Prostate gland (tissue), 2 donors: ENCODE measurements at regions not wholly inside any gene's neighbourhood (a gene's known extent, or its start where the extent isn't known, plus 50 kb on each side); places are given as distances from the start of the nearest gene placed in this dataset.

Source experiments
- DNase-seq: peaks from one replicate; pipeline ENCODE4 v3.0.0-alpha.2; 2019; ENCODE audit warnings: low spot score
- H3K27ac ChIP-seq, 2 donors: fragments of 200-600 bp; sonication (generic); 2 replicates each; pipeline ENCODE4 v1.5.1; 2017 to 2019
- H3K27me3 ChIP-seq: fragments of 200-600 bp; sonication (generic); replicated peaks from 2 replicates; pipeline ENCODE4 v1.5.1; 2019; ENCODE audit not compliant: insufficient read depth
- H3K36me3 ChIP-seq, 2 donors: fragments of 200-600 bp; sonication (generic); 1 replicate in 1 of 2; 2 replicates in 1 of 2; pipeline versions ENCODE4 v1.5.1 to v1.8.1; 2017 to 2019
- H3K4me1 ChIP-seq: fragments of 200-600 bp; sonication (generic); replicated peaks from 2 replicates; pipeline ENCODE4 v1.5.1; 2019
- H3K4me3 ChIP-seq, 2 donors: fragments of 200-600 bp; sonication (generic); 2 replicates each; pipeline ENCODE4 v1.5.1; 2017 to 2019
- H3K9me3 ChIP-seq: fragments of 200-600 bp; sonication (generic); 2 replicates; pipeline ENCODE4 v1.5.1; 2017
- POLR2A ChIP-seq: fragments of 450-650 bp; IDR thresholded peaks from one replicate; pipeline ENCODE4 v1.6.1; 2016; ENCODE audit warnings: antibody characterized with exemption, mild to moderate bottlenecking
- POLR2AphosphoS5 ChIP-seq: sonication (generic); formaldehyde crosslinking; IDR thresholded peaks from one replicate; pipeline ENCODE4 v1.6.1; 2017; ENCODE audit warnings: antibody characterized with exemption
- WGBS: methylation state at CpG from one replicate; pipeline ENCODE4 v1.1.5; 2018; 5-methylcytosine and 5-hydroxymethylcytosine counted together
- intact Hi-C: fragments of 100-400 bp; cut with DNase I; formaldehyde crosslinking; loops from one replicate; pipeline ENCODE4 v1.14.2; 2022
- TF ChIP-seq, protein P1 (sequence below), 4 experiments: fragments of 200-600 bp in 2 of 4; fragments of 450-650 bp in 2 of 4; sonication (generic) in 2 of 4; IDR thresholded peaks; 1 replicate in 3 of 4; 2 replicates in 1 of 4; pipeline ENCODE4 v1.5.1; 2016 to 2019; ENCODE audit warnings: antibody characterized with exemption in 4 of 4, mild to moderate bottlenecking in 2 of 4, moderate library complexity in 2 of 4

DNA sequence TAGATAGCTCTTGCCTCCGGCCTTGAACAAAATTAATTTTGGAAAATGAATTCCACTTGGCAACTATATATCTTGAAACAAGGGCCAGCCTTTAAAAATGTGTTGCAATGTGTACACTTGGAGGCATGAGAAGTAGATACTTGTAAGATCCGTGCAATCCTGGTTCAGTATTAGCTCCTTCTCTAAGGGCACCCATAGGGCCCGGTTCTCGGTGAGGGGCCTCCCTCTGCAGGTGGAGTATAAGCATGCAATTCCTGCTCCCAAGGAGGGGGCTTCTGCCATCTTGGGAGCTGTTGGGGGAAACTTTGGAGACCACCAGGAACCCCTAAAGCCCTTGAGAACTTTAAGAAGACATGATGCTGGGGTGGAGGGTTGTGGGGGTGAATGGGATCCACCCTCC, 388.7 kb upstream of the RGMA start:
- 65% methylated on average over 4 of the region's 4 CpGs for WGBS
- Histone ChIP-seq H3K27ac (no peak overlapping the region), H3K9me3 (no peaks in the 10 kb centered on the region), H3K36me3 (no peaks in the 10 kb centered on the region), H3K4me3 (no peak overlapping the region), H3K4me1 (no peaks in the 10 kb centered on the region), H3K27me3 (no peaks in the 10 kb centered on the region)
- DNase-seq = no peak
- no peak for TF ChIP-seq POLR2A
- TF ChIP-seq POLR2AphosphoS5 = no peak
- TF ChIP-seq, protein P1, sequence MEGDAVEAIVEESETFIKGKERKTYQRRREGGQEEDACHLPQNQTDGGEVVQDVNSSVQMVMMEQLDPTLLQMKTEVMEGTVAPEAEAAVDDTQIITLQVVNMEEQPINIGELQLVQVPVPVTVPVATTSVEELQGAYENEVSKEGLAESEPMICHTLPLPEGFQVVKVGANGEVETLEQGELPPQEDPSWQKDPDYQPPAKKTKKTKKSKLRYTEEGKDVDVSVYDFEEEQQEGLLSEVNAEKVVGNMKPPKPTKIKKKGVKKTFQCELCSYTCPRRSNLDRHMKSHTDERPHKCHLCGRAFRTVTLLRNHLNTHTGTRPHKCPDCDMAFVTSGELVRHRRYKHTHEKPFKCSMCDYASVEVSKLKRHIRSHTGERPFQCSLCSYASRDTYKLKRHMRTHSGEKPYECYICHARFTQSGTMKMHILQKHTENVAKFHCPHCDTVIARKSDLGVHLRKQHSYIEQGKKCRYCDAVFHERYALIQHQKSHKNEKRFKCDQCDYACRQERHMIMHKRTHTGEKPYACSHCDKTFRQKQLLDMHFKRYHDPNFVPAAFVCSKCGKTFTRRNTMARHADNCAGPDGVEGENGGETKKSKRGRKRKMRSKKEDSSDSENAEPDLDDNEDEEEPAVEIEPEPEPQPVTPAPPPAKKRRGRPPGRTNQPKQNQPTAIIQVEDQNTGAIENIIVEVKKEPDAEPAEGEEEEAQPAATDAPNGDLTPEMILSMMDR (IDR thresholded peaks at IDR 0.05) = no peak
- intact Hi-C loops = no loop called here

DNA sequence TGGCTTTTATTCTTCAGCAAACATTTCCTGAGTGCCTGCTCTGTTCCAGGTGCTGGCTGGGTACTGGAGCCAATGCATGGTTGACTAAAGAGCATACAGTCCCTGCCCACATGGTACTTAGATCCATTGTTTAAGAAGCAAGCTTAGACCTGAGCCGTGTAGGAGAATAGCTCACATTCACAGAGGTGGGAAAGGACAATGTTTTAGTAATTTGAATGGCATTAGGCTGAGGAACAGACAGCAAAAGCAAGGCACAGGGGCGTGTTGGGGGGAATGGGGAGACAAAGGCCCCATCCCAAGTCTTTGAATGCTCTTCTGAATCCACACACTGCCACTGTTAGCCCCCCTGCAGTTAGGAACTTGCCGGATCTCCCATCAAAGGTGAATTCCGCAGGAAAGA, 388.2 kb upstream of the RGMA start:
- no peaks in the 10 kb centered on the region for H3K9me3 ChIP-seq

DNA sequence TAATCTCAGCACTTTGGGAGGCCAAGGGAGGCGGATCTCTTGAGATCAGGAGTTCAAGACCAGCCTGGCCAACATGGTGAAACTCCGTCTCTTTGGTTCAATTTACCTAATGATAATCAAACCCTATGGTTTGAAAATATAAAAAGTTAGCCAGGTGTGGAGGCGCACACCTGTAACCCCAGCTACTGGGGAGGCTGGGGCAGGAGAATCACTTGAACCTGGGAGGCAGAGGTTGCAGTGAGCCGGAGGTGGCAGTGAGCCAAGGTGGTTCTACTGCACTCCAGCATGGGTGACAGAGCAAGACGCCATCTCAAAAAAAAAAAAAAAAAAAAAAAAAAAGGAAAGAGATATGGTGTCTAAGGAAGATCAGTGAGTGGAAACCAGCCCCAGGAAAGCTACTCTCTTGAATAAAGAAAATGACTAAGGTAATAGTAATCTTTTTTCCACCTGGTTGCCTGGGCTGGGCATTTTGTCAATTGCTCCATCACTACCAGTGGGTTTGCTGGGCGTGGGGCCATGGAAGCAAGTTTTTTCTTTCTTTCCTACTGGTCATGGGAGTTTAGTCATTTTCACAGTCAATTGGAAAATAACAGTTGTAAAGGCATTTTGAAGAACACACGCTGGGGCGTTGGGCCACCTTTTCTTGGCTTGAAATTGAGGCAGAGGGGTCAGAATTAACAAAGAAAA, 387.6 kb upstream of the RGMA start:
- Histone ChIP-seq H3K27me3 (no peaks in the 10 kb centered on the region), H3K36me3 (no peaks in the 10 kb centered on the region), H3K27ac (no peak overlapping the region), H3K4me3 (no peak overlapping the region), H3K9me3 (no peaks in the 10 kb centered on the region), H3K4me1 (no peaks in the 10 kb centered on the region)
- 62% methylated on average over 8 of the region's 8 CpGs for WGBS
- no peak for DNase-seq
- intact Hi-C loops = no loop called here
- TF ChIP-seq, protein P1 (IDR thresholded peaks at IDR 0.05) = no peak
- TF ChIP-seq POLR2A = no peak
- no peak for TF ChIP-seq POLR2AphosphoS5

More for the DNA sequence above, 388.2 kb upstream of the RGMA start:
- no peaks in the 10 kb centered on the region for H3K36me3 ChIP-seq
- WGBS = 46% methylated on average over 4 of the region's 4 CpGs
- no peak overlapping the region for H3K4me3 ChIP-seq
- H3K4me1 ChIP-seq = no peaks in the 10 kb centered on the region
- TF ChIP-seq POLR2A (no peak), POLR2AphosphoS5 (no peak)
- TF ChIP-seq, protein P1 (IDR thresholded peaks at IDR 0.05) = no peak
- H3K27ac ChIP-seq = no peak overlapping the region
- DNase-seq = no peak
- H3K27me3 ChIP-seq = no peaks in the 10 kb centered on the region
- intact Hi-C loops = no loop called here

DNA sequence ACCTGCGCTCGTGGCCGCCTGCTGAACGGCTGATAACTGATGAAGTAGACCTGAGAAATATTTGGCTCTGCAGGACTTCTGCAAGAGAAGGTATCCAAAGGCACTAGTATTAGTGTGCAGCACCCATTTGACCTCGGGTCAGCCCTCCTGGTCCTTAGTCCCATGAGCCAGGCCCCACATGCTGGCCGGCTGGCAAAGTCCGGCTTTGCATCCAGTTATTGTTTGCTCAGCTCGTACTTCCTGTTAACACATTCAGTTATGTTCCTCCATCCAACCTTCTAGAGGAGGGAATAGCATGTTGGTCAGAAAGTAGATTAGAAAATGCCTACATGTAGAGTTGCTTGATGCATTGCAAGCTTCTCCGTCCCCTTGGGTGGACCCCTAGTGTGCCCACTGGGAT, 385.7 kb upstream of the RGMA start:
- WGBS = 77% methylated on average over 9 of the region's 9 CpGs
- TF ChIP-seq, protein P1 (IDR thresholded peaks at IDR 0.05) = no peak
- TF ChIP-seq POLR2AphosphoS5 (no peak), POLR2A (no peak)

DNA sequence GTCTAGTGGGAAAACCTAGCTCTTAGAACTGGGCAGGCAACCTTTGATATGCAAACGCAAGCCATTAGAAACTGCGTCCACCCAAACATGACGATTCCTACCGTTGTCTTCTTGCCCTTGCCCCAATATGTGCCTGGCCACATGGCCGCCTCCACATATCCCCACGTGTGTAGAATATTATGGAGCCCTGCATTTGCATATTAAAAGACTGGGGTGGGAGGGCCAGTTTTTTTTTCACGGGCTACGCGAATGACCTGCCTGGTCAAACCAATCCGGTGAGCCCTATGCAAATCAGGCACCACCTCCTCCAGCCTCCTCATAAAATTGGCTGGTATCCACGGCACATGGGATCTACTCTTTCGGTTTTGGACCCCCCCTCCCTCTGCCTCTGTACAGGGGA, 381.0 kb upstream of the RGMA start:
- H3K27ac ChIP-seq = no peak overlapping the region
- TF ChIP-seq POLR2A (no peak), POLR2AphosphoS5 (no peak)
- TF ChIP-seq, protein P1 (IDR thresholded peaks at IDR 0.05) = no peak
- no peak for DNase-seq
- no peaks in the 10 kb centered on the region for H3K9me3 ChIP-seq
- H3K4me1 ChIP-seq = no peaks in the 10 kb centered on the region
- H3K27me3 ChIP-seq = no peaks in the 10 kb centered on the region
- H3K4me3 ChIP-seq = no peak overlapping the region
- no peaks in the 10 kb centered on the region for H3K36me3 ChIP-seq
- intact Hi-C loops = no loop called here
- 91% methylated on average over 12 of the region's 12 CpGs for WGBS

More for the DNA sequence above, 385.7 kb upstream of the RGMA start:
- Histone ChIP-seq H3K36me3 (no peaks in the 10 kb centered on the region), H3K4me1 (no peaks in the 10 kb centered on the region), H3K9me3 (no peaks in the 10 kb centered on the region), H3K27ac (no peak overlapping the region), H3K4me3 (no peak overlapping the region), H3K27me3 (no peaks in the 10 kb centered on the region)
- DNase-seq = no peak
- intact Hi-C loops = no loop called here
